ENCODE measurements at regions not wholly inside any gene's neighbourhood (a gene's known extent, or its start where the extent isn't known, plus 50 kb on each side); places are given as distances from the start of the nearest gene placed in this dataset.

- H3K9me3 Mint-ChIP-seq = no peaks in the 10 kb centered on the region; a peak in 2 of 5 replicates
- no peak overlapping the region for H2BK120ac ChIP-seq (ENCODE audit: low read depth, low read length, poor library complexity, severe bottlenecking)
- no peak overlapping the region for H4K5ac ChIP-seq (ENCODE audit: insufficient read length, low read depth, low read length)
- H3K4me1 Mint-ChIP-seq = peaks cover 25 to 32% of the 10 kb centered on the region in 2 experiments
- H3K4me3 Mint-ChIP-seq = no peak overlapping the region
- no peak overlapping the region for H3K27ac ChIP-seq (ENCODE audit: insufficient read length, low read depth, low read length)
- H3K4ac ChIP-seq (ENCODE audit: low read depth, low read length) = no peak overlapping the region
- no peak overlapping the region for H3K23ac ChIP-seq (ENCODE audit: insufficient read length, low read depth, low read length)
- H3K27me3 ChIP-seq (ENCODE audit: insufficient read depth, low read length) = no peaks in the 10 kb centered on the region
- H3K14ac ChIP-seq (ENCODE audit: insufficient read depth, low read length) = no peak overlapping the region
- no peaks in the 10 kb centered on the region for H3K36me3 Mint-ChIP-seq (ENCODE audit: insufficient read depth in 1 of 3, low read depth in 3 of 3)
- no peaks in the 10 kb centered on the region for H3K79me1 ChIP-seq (ENCODE audit: insufficient read depth, low read depth, low read length, poor library complexity, severe bottlenecking)
- no peak overlapping the region for H3K18ac ChIP-seq (ENCODE audit: insufficient read length, low read depth, low read length)
- H2AK5ac ChIP-seq (ENCODE audit: insufficient read length, low read length) = no peak overlapping the region
- no peak overlapping the region; a peak in 1 of 7 replicates for H3K27ac Mint-ChIP-seq
- no peaks in the 10 kb centered on the region for H3K23me2 ChIP-seq (ENCODE audit: insufficient read length, low read depth, low read length, poor library complexity, severe bottlenecking)
- no peak for DNase-seq
- H2BK12ac ChIP-seq (ENCODE audit: insufficient read length, low read depth, low read length) = no peak overlapping the region
- H2AFZ ChIP-seq (ENCODE audit: low read length) = no peak overlapping the region
- no peaks in the 10 kb centered on the region for H3K9me3 ChIP-seq (ENCODE audit: control insufficient read depth, low read depth, low read length)
- no peaks in the 10 kb centered on the region for H4K20me1 ChIP-seq (ENCODE audit: control insufficient read depth, insufficient read depth, insufficient read length)
- no peak overlapping the region for H2BK20ac ChIP-seq (ENCODE audit: low read depth, low read length, poor library complexity, severe bottlenecking)
- no peak overlapping the region for H4K91ac ChIP-seq (ENCODE audit: insufficient read length, low read depth, low read length)
- no peak overlapping the region for H3K9ac ChIP-seq (ENCODE audit: extremely low read depth, insufficient read length, low read length)
- H2BK5ac ChIP-seq (ENCODE audit: insufficient read length, low read length) = no peak overlapping the region
- H3K27me3 Mint-ChIP-seq (ENCODE audit: low read depth) = no peaks in the 10 kb centered on the region
- H3K4me1 ChIP-seq (ENCODE audit: insufficient read depth, low read length) = no peaks in the 10 kb centered on the region; the same call in 1 of the 2 replicates
- no CpG with 5 or more reads among the region's 6 CpGs for WGBS (ENCODE audit: extremely low coverage, insufficient read length, low lambda C conversion rate)
- TF ChIP-seq, protein P1, sequence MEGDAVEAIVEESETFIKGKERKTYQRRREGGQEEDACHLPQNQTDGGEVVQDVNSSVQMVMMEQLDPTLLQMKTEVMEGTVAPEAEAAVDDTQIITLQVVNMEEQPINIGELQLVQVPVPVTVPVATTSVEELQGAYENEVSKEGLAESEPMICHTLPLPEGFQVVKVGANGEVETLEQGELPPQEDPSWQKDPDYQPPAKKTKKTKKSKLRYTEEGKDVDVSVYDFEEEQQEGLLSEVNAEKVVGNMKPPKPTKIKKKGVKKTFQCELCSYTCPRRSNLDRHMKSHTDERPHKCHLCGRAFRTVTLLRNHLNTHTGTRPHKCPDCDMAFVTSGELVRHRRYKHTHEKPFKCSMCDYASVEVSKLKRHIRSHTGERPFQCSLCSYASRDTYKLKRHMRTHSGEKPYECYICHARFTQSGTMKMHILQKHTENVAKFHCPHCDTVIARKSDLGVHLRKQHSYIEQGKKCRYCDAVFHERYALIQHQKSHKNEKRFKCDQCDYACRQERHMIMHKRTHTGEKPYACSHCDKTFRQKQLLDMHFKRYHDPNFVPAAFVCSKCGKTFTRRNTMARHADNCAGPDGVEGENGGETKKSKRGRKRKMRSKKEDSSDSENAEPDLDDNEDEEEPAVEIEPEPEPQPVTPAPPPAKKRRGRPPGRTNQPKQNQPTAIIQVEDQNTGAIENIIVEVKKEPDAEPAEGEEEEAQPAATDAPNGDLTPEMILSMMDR (conservative IDR thresholded peaks at IDR 0.05) = no peak
- H3K79me2 ChIP-seq (ENCODE audit: insufficient read depth, low read length) = no peaks in the 10 kb centered on the region
- H2BK15ac ChIP-seq (ENCODE audit: low read depth, low read length) = no peak overlapping the region
- no peak overlapping the region for H4K8ac ChIP-seq (replicated peaks; ENCODE audit: insufficient read length, low read depth, low read length)
- no peak overlapping the region for H3K4me2 ChIP-seq (ENCODE audit: insufficient read depth, insufficient read length, low read length)
- no peak overlapping the region for H3K56ac ChIP-seq (ENCODE audit: insufficient read length, low read depth, low read length)
- no peak overlapping the region for H3T11ph ChIP-seq (ENCODE audit: low read length)
Observed at GRCh38 chr5:67771791-67772190, 443.8 kb upstream of the PIK3R1 start.
